ENCODE measurements at regions not wholly inside any gene's neighbourhood (a gene's known extent, or its start where the extent isn't known, plus 50 kb on each side); places are given as distances from the start of the nearest gene placed in this dataset.

- Histone ChIP-seq H3K36me3 (no peaks in the 10 kb centered on the region), H3K27ac (no peak overlapping the region), H3K9me3 (no peaks in the 10 kb centered on the region), H3K27me3 (replicated peaks; ENCODE audit: insufficient read depth) (no peaks in the 10 kb centered on the region), H3K4me3 (no peak overlapping the region), H3K4me1 (ENCODE audit: control insufficient read depth in 1 of 2, low read depth in 2 of 2) (peaks cover 0 to 5% of the 10 kb centered on the region in 2 donors)
- ATAC-seq (ENCODE audit: insufficient number of reproducible peaks, low FRiP score, low read depth) (no peak), DNase-seq (ENCODE audit: low spot score) (no peak)
- TF ChIP-seq CTCF (IDR thresholded peaks at IDR 0.05): no peak
Measured at GRCh38 chr1:214214851-214215250, 66.1 kb upstream of the SMYD2 start.

GRCh38 chr1:214215583-214215982 is 65.4 kb upstream of the SMYD2 start:
- DNase-seq (ENCODE audit: low spot score) (no peak), ATAC-seq (ENCODE audit: insufficient number of reproducible peaks, low FRiP score, low read depth) (no peak)
- no peak overlapping the region for H3K4me3 ChIP-seq
- H3K27me3 ChIP-seq (replicated peaks; ENCODE audit: insufficient read depth): no peaks in the 10 kb centered on the region
- no peaks in the 10 kb centered on the region for H3K36me3 ChIP-seq
- no peaks in the 10 kb centered on the region for H3K9me3 ChIP-seq
- no peak overlapping the region for H3K27ac ChIP-seq
- peaks cover 0 to 5% of the 10 kb centered on the region in 2 donors for H3K4me1 ChIP-seq (ENCODE audit: control insufficient read depth in 1 of 2, low read depth in 2 of 2)
- no peak for TF ChIP-seq CTCF (IDR thresholded peaks at IDR 0.05)

- no peak for ATAC-seq (ENCODE audit: insufficient number of reproducible peaks, low FRiP score, low read depth)
- TF ChIP-seq CTCF (IDR thresholded peaks at IDR 0.05): no peak
- Histone ChIP-seq H3K27ac (no peak overlapping the region), H3K9me3 (no peaks in the 10 kb centered on the region), H3K4me1 (ENCODE audit: control insufficient read depth in 1 of 2, low read depth in 2 of 2) (peaks cover 0 to 5% of the 10 kb centered on the region in 2 donors), H3K4me3 (no peak overlapping the region), H3K27me3 (replicated peaks; ENCODE audit: insufficient read depth) (no peaks in the 10 kb centered on the region), H3K36me3 (no peaks in the 10 kb centered on the region)
- no peak for DNase-seq (ENCODE audit: low spot score)
Measured at GRCh38 chr1:214216021-214216420, 64.9 kb upstream of the SMYD2 start.

- no peaks in the 10 kb centered on the region for H3K27me3 ChIP-seq (replicated peaks; ENCODE audit: insufficient read depth)
- no peak for ATAC-seq (ENCODE audit: insufficient number of reproducible peaks, low FRiP score, low read depth)
Measured at GRCh38 chr1:214216779-214217178, 64.2 kb upstream of the SMYD2 start.

GRCh38 chr1:214219902-214220301 is 61.1 kb upstream of the SMYD2 start:
- no peak for ATAC-seq (ENCODE audit: insufficient number of reproducible peaks, low FRiP score, low read depth)
- Histone ChIP-seq H3K27ac (no peak overlapping the region), H3K27me3 (replicated peaks; ENCODE audit: insufficient read depth) (no peaks in the 10 kb centered on the region), H3K4me1 (ENCODE audit: control insufficient read depth in 1 of 2, low read depth in 2 of 2) (no peaks in the 10 kb centered on the region), H3K36me3 (no peaks in the 10 kb centered on the region), H3K4me3 (no peak overlapping the region), H3K9me3 (no peaks in the 10 kb centered on the region)
- no peak for DNase-seq (ENCODE audit: low spot score)
- no peak for TF ChIP-seq CTCF (IDR thresholded peaks at IDR 0.05)

More at GRCh38 chr1:214216779-214217178, 64.2 kb upstream of the SMYD2 start:
- H3K36me3 ChIP-seq: no peaks in the 10 kb centered on the region
- H3K27ac ChIP-seq: no peak overlapping the region
- no peak for TF ChIP-seq CTCF (IDR thresholded peaks at IDR 0.05)
- DNase-seq (ENCODE audit: low spot score): no peak
- no peaks in the 10 kb centered on the region for H3K9me3 ChIP-seq
- H3K4me3 ChIP-seq: no peak overlapping the region
- H3K4me1 ChIP-seq (ENCODE audit: control insufficient read depth in 1 of 2, low read depth in 2 of 2): peaks cover 0 to 5% of the 10 kb centered on the region in 2 donors
